HG03103 (cell line): ENCODE measurements at regions not wholly inside any gene's neighbourhood (a gene's known extent, or its start where the extent isn't known, plus 50 kb on each side); places are given as distances from the start of the nearest gene placed in this dataset.
"Not testable (repeated sequence)": the region's sequence is repeated elsewhere in the genome, so short reads cannot be mapped to it uniquely, and the experiment has no call there.

Source experiments
- ATAC-seq: cut with Tn5 transposase; IDR thresholded peaks from one replicate; pipeline ENCODE4 v1.9.1; 2021; ENCODE audit warnings: low read depth; ENCODE audit not compliant: unreplicated experiment

DNA sequence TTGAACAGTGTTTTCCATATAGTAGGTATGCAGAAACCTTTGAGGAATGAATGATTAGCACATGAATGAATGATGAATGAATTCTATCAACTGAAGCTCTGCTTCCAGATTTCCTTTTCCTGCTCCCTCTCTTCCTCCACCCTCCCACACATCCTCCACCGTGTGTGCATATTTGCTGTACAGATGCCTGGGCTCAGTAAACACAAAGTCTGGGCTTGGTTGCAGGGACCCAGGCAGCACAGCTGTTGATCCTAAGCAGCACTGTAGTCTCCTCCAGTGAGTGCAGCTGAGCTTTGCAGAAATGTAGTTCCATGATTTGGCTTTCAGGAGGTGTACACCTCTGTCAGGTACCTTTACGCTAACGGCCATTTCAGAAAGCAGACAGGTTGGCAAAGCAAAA, 611.7 kb downstream of the NUF2 start:
- no peak for ATAC-seq

DNA sequence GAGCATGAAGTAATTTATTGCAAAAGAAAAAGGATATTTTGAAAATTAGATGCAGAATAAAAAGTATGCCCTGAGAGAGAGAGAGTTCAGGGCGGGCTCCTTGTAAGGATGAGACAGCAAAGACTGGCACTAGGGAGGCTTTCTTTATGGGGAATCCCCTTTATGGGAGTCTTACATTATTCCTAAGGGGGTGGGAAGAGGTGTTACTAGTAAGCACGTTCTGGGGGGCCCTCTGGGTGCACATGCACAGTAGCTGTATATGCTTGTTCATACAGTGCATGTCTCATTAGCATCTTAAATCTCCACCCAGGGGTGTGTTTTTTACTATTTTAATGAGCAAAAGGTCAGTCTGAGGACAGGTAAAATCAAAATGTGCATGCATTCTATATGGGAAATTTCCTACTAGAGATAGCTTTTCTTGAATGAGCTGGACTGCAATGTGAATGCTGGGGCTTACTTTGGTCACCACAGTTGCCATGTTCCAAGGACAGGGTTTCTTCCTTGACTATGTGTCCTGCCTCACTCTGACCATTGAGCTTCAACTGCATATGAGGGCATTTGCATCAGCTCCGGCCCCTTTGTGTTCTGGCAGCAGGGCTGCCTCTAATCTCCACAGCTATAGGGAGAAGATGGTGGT, 614.1 kb downstream of the NUF2 start:
- ATAC-seq = no peak

DNA sequence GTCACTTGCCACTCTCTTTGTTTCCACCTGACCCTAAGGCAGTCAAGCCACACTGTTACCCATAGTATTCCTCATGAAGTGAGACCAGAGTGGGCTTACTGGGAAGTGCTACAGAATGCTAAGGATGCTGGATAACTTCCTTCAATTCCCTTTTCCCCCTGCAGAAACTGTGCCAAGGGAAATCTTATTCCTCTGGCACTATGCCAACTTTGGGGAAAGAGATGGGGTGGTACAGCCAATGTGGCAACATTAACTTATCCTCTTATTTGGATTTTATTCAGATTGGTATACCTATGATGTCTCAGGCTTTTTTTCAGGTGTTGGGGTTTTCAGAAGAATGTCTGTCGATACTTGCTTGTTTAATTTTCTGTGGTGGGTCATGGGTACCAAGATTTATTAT, 599.4 kb upstream of the PBX1 start:
- ATAC-seq = no peak

DNA sequence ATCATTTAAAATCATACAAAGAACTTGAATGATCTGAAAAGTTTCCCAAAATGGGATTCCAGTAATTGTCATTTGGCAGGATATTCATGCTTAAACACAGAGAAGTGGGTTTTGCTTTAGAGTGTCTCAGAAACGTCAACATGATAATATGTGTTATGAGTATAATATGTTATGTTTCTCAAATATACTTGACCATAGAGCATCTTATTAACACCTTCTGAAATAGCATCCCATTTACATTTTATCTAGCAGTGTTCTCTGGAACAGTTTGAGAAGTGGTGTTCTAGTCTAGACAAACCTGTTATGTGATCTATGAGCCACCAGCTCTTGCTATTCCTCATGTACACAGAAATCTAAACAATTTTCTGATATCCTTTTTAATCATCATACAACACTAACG, 588.8 kb upstream of the PBX1 start:
- no peak for ATAC-seq

DNA sequence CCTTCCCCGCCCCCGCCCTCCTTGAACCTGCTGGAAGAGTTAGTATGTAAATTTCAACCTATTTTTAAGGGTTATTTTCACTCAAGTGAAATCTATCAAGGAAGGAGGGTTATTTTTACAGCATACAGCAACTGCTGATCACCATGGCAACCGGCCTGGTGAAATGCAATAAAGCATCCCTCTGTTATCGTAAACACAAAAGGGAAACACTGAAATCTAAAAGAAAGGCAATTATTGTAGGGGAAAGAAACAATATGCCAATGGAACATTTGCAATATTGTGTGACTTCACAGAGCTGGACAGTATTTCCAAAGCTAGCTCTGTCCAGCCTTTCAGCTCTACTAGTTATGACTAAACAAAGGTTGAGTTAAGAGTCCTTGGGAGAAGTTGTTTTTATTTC, 588.3 kb upstream of the PBX1 start:
- no peak for ATAC-seq

DNA sequence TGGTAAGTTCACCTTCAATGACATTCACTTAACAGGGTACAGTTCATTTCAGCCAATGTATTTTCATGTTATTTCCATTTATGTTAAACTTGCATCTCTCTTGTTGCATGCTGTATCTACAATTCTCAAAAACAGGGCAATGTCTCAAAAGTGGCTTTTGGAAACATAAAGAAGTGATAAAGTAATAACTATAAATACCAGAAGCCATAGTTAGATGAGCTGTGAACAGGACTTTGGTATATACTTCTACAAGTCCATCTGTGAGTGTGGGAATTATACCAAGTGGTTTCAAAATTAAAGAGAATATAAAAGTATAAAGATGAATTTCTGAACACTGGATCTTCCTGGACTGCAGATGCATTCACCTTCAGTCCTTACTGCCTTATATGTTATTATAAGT, 585.4 kb upstream of the PBX1 start:
- ATAC-seq = no peak

DNA sequence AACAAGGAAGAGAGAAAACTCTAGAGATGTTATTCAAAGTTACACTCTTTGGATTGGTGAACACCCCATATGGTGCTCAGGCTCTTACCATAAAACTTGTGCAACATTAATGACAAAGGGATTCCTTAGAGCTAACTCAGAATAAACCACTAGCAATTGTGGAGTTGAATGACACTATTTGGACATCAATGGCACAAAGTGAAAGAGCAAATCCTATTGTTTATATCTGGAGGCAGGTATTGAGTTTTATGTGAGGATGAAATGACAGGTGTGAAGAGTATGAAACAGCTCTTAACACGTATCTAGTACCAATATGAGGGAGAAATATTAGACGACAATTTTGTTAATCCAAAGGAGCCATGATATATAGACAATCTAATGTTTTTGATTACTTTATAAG, 584.9 kb upstream of the PBX1 start:
- ATAC-seq = no peak

DNA sequence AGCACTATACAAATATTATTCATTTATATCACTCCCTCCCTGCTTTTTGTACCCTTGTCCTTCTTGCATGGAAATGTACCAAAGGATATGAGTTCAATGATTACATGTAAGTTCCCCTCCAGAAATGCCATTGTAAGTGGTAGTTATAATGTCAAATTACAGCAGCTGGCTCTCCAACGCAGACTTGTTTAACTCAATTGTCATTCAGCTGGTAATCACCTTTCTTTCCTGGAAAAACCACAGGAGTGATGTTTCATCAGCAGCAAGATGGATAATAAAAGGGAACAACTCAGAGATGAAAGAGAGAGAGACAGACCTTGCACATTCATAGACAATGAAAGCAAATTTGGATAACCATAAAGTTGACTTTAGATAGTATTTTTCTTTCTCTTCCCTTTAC, 578.6 kb upstream of the PBX1 start:
- ATAC-seq = no peak

DNA sequence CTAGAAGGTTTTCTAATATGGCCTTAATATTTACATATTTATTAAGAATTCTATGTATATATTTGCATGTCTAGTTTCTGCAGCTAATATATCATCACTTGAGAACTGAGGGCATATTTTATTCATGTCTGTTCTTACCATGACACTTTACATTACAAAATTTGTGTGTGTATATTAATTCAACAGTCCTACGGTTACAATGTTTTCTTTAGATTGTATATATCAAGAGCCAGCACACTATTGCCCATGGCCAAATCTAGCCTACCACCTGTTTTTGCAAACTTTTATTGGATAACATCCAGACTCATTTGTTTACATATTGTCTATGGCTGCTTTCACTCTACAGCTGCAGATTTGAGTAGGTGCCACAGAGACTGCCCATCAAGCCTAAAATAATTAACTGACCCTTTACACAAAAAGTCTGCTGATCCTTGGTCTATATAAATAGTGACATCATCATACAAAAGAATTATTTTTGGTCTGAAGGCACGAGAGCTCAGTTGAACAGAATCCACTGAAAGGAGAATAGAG, 577.4 kb upstream of the PBX1 start:
- no peak for ATAC-seq

- no peak for ATAC-seq
These were observed 575.9 kb upstream of the PBX1 start for GRCh38 chr1:163983097-163983496.

DNA sequence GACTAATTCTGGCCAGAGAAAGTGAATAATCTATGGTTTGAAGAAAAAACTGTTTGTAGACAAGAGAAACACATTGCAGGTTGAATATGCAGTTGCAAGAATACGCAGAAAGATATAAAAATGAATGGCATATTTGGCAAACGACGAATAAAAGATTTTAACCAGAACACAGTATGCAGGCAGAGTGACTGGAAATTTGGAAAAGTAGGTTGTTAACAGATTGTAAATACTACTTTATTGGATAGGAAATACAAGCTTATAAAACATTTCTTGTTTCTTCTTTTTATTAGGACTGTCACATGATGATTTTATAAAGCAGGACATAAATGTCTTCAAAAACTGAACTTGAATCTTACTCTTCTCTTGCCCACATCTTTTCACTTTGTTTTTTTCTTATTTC, 573.3 kb upstream of the PBX1 start:
- ATAC-seq = no peak

DNA sequence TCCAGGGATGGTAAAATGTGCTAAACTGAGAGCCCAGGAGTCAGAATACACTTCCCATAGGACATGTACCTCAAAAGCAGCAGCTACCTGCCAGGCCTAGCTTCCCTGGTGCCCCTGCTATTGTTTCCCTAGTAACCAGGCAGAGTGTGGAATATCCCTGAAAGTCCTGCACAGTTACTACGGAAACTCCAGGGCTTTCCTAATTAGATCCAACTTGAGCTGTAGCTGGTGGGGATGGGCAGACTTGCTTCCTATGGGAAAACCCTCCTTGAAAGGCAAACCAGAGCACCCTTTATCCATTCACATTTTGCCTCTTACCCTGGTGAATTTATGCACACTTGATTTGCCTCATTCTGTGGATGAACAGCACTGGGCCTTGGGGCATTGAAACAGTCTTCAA, 559.9 kb upstream of the PBX1 start:
- ATAC-seq = no peak

DNA sequence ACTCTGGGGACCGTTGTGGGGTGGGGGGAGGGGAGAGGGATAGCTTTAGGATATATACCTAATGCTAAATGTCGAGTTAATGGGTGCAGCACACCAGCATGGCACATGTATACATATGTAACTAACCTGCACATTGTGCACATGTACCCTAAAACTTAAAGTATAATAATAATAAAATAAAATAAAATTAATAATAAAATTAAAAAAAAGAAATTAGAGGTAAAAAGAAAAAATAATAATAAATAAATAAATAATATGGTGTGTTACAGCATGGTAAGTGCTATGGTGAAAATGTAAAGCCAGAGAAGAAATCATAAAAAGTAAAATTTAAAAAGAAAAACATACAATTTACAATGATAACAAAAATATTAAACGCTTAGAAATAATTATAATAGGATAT, 552.8 kb upstream of the PBX1 start:
- ATAC-seq = not testable (repeated sequence)

- ATAC-seq = no peak
These were observed 552.4 kb upstream of the PBX1 start for GRCh38 chr1:164006621-164007020.

DNA sequence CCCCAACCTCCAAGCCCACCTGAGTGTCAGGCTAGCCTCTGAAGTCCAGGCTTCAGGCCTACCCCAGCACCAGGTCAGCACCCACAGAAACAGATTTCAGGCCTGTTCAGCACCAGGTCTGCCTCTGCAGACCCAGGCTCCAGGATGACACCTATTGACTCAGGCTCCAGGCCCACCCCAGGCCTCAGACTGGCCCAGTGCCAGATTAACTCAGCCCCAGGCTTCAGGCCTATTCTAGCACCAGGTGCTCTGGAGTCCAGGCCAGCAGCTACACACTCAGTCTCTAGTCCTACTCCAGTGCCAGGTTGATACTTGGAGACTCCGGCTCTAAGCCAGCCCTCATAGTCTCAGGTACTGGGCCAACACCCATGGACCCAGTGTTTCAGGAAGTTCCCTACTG, 541.7 kb upstream of the PBX1 start:
- no peak for ATAC-seq

GRCh38 chr1:164020391-164020790, 538.6 kb upstream of the PBX1 start:
- no peak for ATAC-seq

DNA sequence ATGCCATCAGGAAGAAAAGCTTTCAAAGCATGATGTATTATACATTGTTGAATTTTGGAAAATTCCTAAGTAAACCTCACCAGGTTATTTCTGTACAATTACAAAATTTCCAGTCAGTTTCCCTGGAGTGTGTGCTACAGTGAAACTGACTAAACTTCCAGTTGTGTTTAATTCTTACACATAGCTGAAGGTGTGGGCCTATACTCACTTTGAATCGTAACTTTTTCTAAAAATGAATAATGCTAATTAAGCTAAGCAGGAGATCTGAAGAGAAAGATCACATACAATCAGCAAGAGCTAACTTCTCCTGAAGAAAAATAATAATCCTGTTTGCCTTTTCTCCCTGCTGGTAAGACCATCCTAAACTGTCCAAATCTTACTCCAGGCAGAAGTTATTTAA, 537.2 kb upstream of the PBX1 start:
- ATAC-seq = no peak

DNA sequence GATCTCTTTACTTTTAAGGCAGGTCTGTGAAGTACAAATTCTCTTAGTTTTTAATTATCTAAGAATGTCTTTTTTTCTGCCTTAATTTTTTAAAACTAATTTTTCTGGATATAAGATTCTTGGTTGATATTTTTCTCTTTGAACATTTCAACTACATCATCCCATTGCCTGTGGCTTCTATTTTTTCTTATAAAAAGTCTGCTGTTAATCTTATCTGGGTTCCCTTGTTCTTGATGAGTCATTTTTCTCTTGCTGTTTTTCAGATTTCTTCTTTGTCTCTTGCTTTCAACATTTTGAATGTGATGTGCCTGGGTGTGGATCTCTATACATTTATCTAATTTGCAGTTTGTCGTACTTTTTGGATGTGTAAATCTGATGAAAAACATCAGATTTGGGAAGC, 525.2 kb upstream of the PBX1 start:
- no peak for ATAC-seq

- ATAC-seq = no peak
These were observed 518.2 kb upstream of the PBX1 start for GRCh38 chr1:164040754-164041153.

- ATAC-seq = no peak
These were observed 507.2 kb upstream of the PBX1 start for GRCh38 chr1:164051782-164052181.

GRCh38 chr1:164054331-164054730, 504.7 kb upstream of the PBX1 start:
- no peak for ATAC-seq

DNA sequence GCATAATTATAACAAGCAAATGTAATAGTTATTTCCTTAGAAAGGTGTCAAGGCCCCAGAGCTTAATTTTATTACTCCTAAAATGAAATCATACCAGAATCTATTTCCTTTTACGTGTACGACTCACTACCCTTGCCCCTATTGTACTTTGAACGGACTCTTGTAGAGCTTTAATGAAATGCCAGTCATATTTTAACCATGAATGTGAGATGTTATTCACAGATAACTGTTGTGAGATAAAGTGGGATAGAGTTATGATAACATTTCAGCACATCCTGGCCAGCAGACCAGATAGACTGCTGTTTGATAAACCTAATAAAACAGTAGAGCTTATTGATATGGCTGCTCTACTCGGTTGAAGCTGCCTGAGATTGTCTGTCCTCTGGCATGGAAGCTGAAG, 500.8 kb upstream of the PBX1 start:
- no peak for ATAC-seq

DNA sequence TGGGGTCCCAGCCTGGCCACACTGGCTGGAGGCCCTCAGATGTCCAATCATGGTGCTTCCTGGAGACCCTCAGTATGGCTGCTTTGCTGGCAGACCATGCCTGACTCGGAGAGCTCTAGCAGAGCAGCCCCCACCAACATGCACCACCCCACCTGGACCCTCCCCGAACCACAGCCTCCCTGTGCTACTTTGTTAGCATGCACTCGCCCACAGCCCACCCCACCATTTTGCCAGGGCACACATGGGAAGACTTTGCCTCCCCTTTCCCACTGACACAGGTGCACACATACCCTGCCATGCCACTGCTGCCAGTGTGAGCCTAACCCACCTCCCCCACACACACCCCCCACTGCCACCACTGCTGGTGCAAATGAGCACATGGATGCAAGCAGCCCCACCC, 497.5 kb upstream of the PBX1 start:
- ATAC-seq = no peak
